ENCODE measurements at regions not wholly inside any gene's neighbourhood (a gene's known extent, or its start where the extent isn't known, plus 50 kb on each side); places are given as distances from the start of the nearest gene placed in this dataset.

GRCh38 chr13:106836186-106836802, 268.4 kb upstream of the ARGLU1 start:
- TF ChIP-seq CTCF (IDR thresholded peaks at IDR 0.05) (no peak), POLR2A (IDR thresholded peaks at IDR 0.05) (no peak)

Measured in thyroid gland (tissue), 4 donors.